GM10266 (cell line): ENCODE measurements at regions not wholly inside any gene's neighbourhood (a gene's known extent, or its start where the extent isn't known, plus 50 kb on each side); places are given as distances from the start of the nearest gene placed in this dataset.
A peak's percentile ranks its signal among the peaks of the same experiment; 100 is the strongest.
"Not testable (repeated sequence)": the region's sequence is repeated elsewhere in the genome, so short reads cannot be mapped to it uniquely, and the experiment has no call there.

ENCODE experiments used
- DNase-seq: peaks from one replicate; pipeline ENCODE4 v3.0.0; 2012; ENCODE audit errors: extremely low spot score
- CTCF ChIP-seq: IDR thresholded peaks from 2 replicates; pipeline ENCODE4 v1.5.1; 2012; ENCODE audit warnings: mild to moderate bottlenecking, low read depth; ENCODE audit not compliant: control insufficient read depth, insufficient read depth; ENCODE audit errors: missing control alignments

GRCh38 chr14:22492622-22493542 is 96.1 kb downstream of the DAD1 start:
- DNase-seq = no peak

GRCh38 chr14:22491683-22492621 is 97.1 kb downstream of the DAD1 start:
- peak; percentile 27 for DNase-seq
- no peak for TF ChIP-seq CTCF

More at GRCh38 chr14:22492622-22493542, 96.1 kb downstream of the DAD1 start:
- no peak for TF ChIP-seq CTCF

GRCh38 chr14:22491053-22491452 is 98.0 kb downstream of the DAD1 start:
- DNase-seq = not testable (repeated sequence)

GRCh38 chr14:22489957-22490950 is 98.8 kb downstream of the DAD1 start:
- no peak for DNase-seq
- TF ChIP-seq CTCF = no peak

- DNase-seq = no peak
- peak; percentile 26 for TF ChIP-seq CTCF
Observed at GRCh38 chr14:22489244-22489545, 99.8 kb downstream of the DAD1 start.

GRCh38 chr14:22488522-22489243 is 100.3 kb downstream of the DAD1 start:
- no peak for DNase-seq
- no peak for TF ChIP-seq CTCF
